ENCODE measurements at regions not wholly inside any gene's neighbourhood (a gene's known extent, or its start where the extent isn't known, plus 50 kb on each side); places are given as distances from the start of the nearest gene placed in this dataset.

GRCh38 chr3:178172121-178172520, 364.1 kb upstream of the KCNMB2 start:
- TF ChIP-seq, protein P1, sequence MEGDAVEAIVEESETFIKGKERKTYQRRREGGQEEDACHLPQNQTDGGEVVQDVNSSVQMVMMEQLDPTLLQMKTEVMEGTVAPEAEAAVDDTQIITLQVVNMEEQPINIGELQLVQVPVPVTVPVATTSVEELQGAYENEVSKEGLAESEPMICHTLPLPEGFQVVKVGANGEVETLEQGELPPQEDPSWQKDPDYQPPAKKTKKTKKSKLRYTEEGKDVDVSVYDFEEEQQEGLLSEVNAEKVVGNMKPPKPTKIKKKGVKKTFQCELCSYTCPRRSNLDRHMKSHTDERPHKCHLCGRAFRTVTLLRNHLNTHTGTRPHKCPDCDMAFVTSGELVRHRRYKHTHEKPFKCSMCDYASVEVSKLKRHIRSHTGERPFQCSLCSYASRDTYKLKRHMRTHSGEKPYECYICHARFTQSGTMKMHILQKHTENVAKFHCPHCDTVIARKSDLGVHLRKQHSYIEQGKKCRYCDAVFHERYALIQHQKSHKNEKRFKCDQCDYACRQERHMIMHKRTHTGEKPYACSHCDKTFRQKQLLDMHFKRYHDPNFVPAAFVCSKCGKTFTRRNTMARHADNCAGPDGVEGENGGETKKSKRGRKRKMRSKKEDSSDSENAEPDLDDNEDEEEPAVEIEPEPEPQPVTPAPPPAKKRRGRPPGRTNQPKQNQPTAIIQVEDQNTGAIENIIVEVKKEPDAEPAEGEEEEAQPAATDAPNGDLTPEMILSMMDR (IDR thresholded peaks at IDR 0.05): no peak
- DNase-seq (ENCODE audit: low spot score in 2 of 2): no peak
- Histone ChIP-seq H3K4me1 (peaks cover 0 to 15% of the 10 kb centered on the region in 2 donors), H3K27me3 (no peaks in the 10 kb centered on the region), H3K36me3 (no peaks in the 10 kb centered on the region), H3K9me3 (no peaks in the 10 kb centered on the region), H3K4me3 (no peak overlapping the region), H3K27ac (peak overlapping the region in 1 of 2 donors; percentile 50)
- intact Hi-C loops (cut with DNase I): no loop called here

- Histone ChIP-seq H3K36me3 (no peaks in the 10 kb centered on the region), H3K27ac (no peak overlapping the region), H3K4me1 (peaks cover 0 to 15% of the 10 kb centered on the region in 2 donors), H3K4me3 (no peak overlapping the region), H3K27me3 (no peaks in the 10 kb centered on the region), H3K9me3 (no peaks in the 10 kb centered on the region)
- intact Hi-C loops (cut with DNase I): no loop called here
- no peak for DNase-seq (ENCODE audit: low spot score in 2 of 2)
- TF ChIP-seq, protein P1 (IDR thresholded peaks at IDR 0.05): no peak
Observed at GRCh38 chr3:178174201-178174915, 361.9 kb upstream of the KCNMB2 start.

DNA sequence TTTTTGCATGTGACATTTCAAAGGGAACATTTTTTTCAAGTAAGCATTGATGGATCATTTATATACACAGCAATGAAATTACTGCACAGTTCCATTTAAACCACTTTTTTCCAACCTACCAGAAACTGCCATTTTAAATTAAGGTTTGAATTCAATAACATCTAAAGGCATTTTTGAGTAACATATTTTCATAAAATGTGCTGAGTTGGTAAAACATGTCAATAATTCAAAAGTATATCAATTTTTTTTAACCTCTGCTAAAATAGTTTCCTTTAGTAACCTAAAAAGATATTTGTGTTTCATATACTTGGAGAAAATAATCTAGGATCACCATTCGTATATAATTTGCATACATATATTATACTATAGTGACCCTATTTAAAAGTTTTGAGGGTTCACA, 355.1 kb upstream of the KCNMB2 start:
- Histone ChIP-seq H3K4me3 (no peak overlapping the region), H3K9me3 (no peaks in the 10 kb centered on the region), H3K4me1 (no peaks in the 10 kb centered on the region), H3K27me3 (no peaks in the 10 kb centered on the region), H3K36me3 (no peaks in the 10 kb centered on the region), H3K27ac (no peak overlapping the region)
- TF ChIP-seq, protein P1 (IDR thresholded peaks at IDR 0.05): no peak
- no peak for DNase-seq (ENCODE audit: low spot score in 2 of 2)
- intact Hi-C loops (cut with DNase I): loop anchor here (10.0 kb wide), 1 partner anchor 124 kb away; no protein-coding TSS in a partner anchor

GRCh38 chr3:178181784-178182183, 354.5 kb upstream of the KCNMB2 start:
- no peak for DNase-seq (ENCODE audit: low spot score in 2 of 2)
- Histone ChIP-seq H3K4me3 (no peak overlapping the region), H3K27ac (no peak overlapping the region), H3K4me1 (no peaks in the 10 kb centered on the region), H3K27me3 (no peaks in the 10 kb centered on the region), H3K9me3 (no peaks in the 10 kb centered on the region), H3K36me3 (no peaks in the 10 kb centered on the region)
- TF ChIP-seq, protein P1 (IDR thresholded peaks at IDR 0.05): no peak
- intact Hi-C loops (cut with DNase I): loop anchor here (10.0 kb wide), 1 partner anchor 123 kb away; no protein-coding TSS in a partner anchor

- intact Hi-C loops (cut with DNase I): loop anchor here (10.0 kb wide), 1 partner anchor 122 kb away; no protein-coding TSS in a partner anchor
- Histone ChIP-seq H3K27me3 (no peaks in the 10 kb centered on the region), H3K9me3 (no peaks in the 10 kb centered on the region), H3K4me1 (no peaks in the 10 kb centered on the region), H3K27ac (no peak overlapping the region), H3K4me3 (no peak overlapping the region), H3K36me3 (no peaks in the 10 kb centered on the region)
- TF ChIP-seq, protein P1 (IDR thresholded peaks at IDR 0.05): no peak
- no peak for DNase-seq (ENCODE audit: low spot score in 2 of 2)
Observed at GRCh38 chr3:178182337-178182779, 353.9 kb upstream of the KCNMB2 start.

Measured in ascending aorta (tissue), 2 donors.